GM18868 (cell line): ENCODE measurements at regions not wholly inside any gene's neighbourhood (a gene's known extent, or its start where the extent isn't known, plus 50 kb on each side); places are given as distances from the start of the nearest gene placed in this dataset.

Source experiments
- ATAC-seq: cut with Tn5 transposase; IDR thresholded peaks from one replicate; pipeline ENCODE4 v1.9.1; 2021; ENCODE audit warnings: mild to moderate bottlenecking, moderate library complexity; ENCODE audit not compliant: unreplicated experiment

DNA sequence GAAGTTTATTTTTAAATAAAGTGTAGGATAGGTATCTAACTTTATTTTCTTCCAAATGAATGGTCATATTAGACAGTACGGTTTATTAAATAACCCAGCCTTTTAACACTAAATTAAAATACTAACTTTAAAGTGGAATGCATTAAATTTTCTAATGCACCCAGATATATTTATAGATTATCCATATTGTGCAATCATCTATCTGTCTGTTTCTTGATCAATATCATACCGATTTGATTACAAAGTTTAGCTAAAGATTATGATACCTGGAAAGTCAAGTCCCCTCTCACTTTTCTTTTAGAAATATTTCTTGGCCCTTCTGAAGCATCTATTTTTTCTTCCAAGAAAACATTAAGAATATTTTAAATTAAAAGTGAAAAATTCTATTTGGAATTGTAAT is 124.3 kb upstream of the PDE5A start:
- no peak for ATAC-seq

DNA sequence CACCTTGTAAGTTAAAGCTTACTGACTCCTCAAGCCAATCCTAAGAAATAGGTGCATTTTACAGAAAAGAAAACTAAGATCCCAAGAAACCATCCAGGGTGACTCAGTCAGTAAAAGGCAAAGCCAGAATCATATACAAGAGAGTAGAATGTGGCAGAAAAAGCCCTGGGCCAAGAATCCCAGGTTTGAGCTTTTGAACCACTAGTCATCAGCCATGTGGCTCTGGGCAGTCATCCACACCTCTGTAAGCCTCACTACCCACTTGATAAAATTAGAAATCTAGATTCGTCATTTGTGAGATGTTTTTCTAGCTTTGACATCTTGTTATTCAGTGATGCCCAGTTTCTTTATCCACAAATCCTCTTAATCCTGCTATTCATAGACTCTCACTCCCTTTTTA is 122.2 kb upstream of the PDE5A start:
- no peak for ATAC-seq

DNA sequence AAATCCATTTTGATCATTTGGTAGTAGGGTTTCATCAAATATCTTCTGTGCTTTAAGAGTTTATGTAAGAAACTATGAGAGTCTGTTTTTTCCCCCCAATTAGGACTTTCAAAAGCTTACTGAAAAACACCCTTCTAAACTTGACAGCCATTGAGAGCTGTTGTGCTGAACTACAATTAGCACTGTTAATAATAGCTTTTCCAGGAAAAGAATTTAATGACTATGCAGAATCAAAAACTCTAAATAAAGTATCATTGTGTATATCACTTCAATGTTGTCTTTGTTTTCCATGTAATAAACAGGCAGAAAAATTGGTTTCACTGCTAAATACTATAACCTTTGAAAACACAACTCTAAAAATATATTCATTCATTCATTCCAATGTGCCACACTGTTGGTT is 121.4 kb upstream of the PDE5A start:
- no peak for ATAC-seq

DNA sequence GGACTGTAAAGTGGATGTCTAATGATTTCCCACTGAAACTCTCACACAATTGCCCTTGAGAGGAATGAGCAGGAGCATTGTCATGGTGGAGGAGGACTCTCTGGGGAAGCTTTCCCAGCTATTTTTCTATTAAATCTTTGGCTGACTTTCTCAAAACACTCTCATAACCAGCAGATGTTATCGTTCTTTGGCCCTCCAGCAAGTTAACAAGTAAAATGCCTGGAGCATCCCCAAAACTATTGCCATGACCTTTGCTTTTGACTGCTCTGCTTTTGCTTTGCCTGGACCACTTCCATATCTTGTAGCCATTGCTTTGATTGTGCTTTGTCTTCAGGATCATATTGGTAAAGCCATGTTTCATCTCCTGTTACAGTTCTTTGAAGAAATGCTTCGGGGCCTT is 120.2 kb upstream of the PDE5A start:
- ATAC-seq, result no peak

DNA sequence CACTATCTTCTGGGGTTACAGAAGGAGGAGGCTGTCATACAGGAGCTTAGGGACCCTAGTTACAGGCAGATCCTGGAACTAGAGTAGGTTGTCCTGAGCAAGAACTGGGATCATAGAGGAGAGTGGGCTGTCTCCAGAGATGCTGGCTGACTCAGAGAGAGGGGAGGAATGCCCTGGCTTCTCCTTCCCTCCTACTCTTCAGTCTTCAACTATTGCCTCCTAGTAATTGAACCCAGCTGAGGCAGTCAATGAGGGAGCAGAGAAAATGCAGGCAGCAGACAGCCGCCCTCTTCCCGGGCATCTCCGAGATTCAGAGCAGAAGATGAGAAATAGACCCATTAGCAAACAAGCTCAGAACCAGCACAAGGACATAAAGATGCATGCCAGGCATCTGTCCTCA is 118.3 kb upstream of the PDE5A start:
- ATAC-seq, result no peak

DNA sequence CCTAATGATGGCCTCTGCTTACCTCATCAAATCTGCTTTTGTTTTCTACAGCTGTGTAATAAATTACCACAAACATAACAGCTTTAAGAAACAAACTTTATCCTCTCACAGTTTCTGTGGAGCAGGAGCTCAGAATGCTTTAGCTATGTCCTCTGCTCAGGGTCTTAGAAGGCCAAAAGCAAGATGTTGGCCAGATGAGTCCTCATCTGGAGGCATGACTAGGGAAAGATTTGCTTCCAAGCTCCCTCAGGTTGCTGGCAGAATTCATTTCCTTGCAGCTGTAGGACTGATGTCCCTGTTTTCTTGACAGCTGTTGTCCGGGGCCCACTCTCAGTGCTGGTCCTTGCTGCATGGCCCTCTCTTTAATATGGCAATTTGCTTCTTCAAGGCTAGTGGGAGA is 116.7 kb upstream of the PDE5A start:
- no peak for ATAC-seq

DNA sequence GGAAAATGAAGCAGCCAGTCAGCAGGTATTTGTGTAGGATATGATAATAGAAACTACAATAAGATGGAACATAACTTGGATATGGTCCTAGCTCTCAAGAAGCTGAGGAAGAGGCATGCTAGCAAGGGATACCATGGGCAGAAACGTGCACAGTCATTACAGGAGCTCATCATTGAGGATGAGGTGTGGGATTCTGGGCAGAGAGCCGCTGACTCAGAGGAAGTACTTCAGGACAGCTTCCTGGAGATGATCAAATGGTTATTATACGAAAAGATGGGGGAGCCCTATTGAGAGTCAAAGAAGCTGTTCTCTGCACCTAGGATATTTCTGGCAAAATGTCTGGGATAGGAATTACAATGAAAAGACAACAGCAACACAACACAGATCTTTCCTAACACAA is 116.0 kb upstream of the PDE5A start:
- ATAC-seq, result no peak

DNA sequence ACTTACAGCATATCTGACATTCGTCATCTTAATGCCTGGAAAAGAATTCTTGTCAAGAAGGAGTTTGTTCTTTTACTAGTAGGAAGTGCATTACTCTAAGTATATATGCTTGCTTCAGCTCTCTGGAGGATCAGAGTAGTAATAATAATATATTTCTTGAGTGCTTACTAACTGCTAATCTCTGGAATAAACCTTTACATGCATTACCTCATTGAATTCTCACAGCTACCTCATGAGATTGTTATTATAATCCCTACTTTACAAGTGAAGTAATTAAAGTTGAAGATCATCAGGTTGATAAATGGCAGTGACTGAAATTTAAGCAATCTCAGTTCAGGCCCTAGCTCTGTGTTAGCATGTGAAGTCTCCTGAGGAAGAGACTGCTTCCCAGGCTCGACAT is 115.0 kb upstream of the PDE5A start:
- ATAC-seq, result no peak

DNA sequence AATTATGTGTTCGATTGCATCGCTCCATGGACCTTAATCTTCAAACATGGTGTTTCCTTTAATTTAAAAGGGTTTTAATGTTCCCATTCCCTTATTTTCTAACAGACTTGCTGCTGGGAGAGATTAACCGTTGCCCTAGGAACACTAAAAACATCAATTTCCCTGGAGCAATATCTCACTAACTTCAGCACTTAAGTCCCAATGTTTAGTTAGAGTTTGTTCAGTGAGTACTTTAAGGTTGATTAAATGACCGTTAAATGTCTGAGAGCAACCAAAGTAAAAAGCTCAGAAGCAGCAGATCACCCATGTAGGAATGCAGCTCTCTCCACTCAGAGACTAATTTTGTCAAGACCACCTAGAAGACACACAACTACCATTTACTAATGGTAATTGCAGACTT is 111.2 kb upstream of the PDE5A start:
- no peak for ATAC-seq

DNA sequence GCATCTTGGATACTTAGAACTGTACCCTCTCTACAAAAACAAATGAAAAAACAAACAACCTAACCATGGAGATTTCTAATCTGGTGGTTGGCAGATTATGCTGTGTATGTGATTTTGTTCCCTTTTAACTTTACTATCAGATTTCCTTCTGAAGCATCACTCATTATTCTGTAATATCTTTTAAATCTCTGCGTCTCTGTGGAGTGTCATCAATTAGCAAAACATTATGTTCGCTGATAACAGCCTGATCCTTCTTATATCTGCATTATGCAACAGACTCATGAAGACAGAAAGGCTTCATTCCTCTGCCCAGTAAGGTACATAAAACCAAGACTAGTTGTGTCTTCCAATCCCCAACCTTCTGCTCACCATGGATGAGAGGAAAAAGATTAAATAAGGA is 110.3 kb upstream of the PDE5A start:
- ATAC-seq, result no peak

DNA sequence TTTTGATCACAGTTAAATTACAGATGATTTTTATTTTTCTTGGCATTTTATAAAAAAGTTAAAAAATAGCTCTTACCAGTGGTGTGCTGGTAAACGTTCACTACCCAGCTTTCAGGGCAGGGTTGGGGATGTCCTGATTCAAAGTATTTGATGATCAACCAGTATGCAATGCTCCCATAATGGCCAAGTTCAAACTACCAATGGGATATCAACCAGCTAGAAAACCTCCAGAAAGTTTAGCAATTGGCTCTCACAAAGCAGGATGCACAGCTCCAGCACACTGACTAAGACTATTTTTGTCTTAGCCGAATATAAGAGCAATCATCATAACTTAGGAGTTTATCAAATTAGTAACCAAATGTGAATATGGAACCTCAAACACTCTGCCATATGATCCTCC is 108.0 kb upstream of the PDE5A start:
- ATAC-seq, result no peak

DNA sequence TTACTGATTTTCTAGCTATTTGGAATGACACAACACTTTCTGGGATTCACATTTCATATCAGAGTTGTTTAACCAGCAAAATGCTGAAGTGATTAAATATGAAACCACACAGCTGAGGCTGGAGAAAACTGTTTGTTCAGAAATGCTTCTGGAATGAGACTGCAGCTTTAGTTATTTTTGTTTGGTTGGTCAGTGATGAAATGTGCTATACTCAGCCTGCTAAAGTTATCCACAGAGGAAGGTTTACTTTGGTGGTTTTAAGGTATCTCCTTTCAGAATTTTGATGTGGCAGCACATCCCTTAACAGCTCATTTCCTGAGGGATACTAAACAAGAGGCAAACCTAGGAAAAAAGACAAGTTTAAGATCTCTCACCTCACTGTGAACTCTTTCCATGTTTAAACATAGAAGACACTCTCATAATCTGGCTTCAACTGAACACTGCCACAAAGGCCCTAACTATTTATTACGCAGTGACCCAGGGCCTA is 106.6 kb upstream of the PDE5A start:
- ATAC-seq, result no peak

DNA sequence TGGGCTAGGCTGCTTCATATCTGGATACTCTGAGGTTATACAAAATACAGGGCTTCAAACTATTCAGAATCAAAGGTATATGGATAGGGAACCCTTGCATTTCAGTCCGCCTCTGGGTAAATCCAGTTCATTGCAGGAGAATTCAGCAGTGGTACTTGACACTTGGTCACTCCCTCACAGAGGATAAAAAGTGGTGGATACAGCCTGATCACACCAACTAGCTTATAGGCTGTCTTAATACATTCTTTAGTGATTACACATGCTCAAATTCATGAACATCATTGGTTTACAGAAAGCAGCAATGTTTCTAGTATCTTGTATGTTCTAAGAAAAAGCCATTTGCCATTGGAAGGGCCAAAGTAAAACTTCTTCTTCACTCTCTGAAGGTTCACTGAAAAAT is 104.8 kb upstream of the PDE5A start:
- no peak for ATAC-seq

DNA sequence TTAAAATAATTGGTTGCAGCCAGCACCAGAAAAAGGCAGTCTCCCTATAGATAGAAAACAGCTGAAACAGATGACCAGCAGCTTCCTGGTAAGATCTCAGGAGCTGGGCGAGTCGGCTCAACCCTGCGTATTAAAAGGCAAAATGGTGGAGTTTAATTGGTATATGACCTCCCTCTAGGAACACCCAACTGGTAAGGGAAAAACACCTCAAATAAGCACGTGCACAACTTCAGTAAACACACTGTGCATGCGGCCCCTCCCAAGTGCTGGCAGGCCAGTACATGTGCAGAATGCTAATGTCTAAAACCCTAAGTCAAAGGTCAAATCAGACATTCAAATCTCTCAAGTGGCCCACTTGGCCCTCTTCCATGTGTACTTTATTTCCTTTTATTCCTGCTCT is 103.2 kb upstream of the PDE5A start:
- no peak for ATAC-seq

DNA sequence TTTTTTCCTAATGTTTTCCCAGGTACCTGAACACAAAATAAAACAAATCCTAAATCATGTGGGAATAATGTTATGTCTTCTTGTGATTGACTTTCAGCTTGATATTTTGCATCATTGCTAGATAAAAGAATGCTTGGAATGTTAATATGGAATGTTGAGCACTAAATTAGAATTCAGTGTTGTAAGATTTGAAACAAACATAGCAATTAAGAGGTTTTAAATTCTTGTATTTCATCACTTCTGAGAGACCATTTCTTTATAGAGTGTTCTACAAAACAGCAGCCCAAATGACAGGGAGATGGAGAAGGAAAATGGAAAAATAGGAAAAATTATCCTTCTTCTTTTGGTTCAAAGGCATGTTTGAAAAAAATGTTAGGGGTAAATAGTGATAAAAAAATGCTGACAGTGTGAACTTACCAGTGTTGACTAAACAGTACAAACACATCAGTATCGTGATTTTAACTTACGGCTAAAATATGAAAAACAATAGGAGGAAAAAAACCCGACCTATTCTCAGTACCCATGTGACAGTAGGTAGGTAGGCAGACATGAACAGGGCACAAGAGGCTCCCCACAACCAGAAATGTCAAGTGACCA is 102.6 kb upstream of the PDE5A start:
- no peak for ATAC-seq

DNA sequence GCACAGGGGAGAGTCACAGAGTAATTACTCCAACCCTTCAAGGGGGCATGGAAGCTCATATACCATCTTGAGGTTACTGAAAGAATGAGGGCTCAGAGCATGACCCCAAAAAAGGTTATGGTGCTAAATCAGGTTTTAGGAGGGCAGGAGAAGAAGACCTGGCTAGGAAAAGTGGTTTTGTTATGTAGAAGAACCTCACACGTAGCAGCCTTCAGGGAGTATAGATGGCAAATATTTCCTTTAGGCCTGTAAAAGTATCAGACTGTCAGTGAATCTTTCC is 102.0 kb upstream of the PDE5A start:
- ATAC-seq, result no peak

DNA sequence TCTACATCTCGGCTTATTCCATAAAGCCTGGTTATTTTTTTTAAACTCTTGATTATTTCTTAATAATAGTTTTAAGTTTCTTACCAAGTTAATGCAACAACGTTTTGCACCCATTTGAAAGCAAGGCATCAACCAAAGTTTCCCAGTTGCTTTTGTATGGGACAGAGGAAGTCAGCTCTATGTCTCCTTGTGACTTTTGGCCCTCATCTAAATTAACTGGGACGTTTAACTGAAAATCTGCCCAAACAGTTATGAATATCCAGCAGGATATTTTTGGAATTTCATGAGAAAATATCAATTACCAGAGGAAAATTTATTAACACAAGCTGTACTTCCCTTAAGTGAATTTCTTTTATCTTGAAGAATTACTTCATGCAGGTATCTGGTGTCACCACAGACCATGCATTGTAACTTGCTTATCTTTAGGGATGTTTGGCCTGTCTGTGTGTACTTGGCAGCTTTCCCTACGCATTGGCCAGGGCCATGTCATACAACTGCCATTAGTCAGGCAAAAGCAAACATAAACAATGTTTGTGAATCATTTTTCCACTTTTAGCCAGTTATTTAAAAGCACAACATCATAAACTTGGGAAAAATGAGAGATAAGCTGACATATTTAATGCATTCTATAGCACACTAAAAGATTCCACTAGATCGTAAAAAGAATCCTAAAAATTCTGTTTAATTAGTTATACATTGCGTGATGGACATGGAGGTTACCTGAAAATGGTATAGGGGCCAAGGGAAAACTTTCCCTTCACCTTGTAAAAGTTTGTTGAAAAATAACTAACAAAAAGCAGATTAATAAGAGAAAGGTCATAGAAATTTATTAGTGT is 101.4 kb upstream of the PDE5A start:
- ATAC-seq, result no peak

DNA sequence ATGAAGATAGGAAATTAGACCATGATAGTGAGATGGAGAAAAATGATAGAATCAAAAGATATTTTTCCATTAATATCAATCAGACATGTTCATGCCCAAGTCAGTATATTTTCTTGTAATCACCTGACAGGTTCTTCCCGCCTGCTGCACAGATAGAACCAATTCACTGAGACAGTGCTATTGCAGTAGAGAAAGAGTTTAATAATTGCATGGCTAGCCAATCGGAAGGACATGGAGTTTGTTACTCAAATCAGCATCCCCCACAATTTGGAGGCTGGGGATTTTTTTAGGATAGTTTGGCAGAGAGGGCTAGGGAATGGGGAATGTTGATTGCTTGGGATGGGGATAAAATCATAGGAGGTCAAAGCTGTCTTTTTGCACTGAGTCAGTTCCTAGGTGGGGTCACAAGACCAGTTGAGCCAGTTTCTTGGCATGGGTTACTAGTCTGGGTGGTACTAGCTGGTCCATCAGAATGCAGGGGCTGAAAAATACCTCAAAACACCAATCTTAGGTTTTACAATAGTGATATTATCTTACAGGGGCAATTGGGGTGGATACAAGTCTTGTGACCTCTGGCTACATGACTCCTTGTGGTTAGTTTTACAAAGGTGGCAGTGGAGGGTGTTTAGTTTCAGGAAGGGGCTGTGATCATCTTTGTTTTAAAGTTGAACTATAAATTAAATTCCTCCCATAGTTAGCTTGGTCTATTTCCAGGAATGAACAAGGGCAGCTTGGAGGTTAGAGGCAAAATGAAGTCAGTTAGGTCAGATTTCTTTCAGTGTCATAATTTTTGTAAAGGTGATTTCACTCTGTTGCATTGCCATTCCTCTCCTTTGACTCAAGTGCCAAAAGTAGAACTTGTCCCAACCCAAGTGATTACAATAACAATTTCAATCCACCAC is 100.3 kb upstream of the PDE5A start:
- ATAC-seq, result no peak

DNA sequence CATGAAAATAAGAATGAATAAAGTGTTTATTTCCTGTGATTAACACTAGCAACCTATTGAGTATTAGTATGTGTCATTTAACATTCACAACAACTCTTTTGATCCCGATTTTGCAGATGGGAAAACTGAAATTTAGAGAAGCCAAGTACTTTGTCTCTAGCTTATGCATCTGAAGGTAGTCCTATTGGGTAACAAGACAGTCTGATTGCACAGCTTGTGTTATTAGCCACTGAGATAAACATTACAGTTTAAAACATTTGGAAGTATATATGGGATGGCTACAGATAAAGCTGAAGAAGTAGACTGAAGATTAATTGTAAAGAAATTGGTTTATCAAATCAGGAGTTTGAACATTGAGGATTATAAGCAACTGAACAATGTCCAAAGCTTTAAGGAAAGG is 99.6 kb upstream of the PDE5A start:
- no peak for ATAC-seq

DNA sequence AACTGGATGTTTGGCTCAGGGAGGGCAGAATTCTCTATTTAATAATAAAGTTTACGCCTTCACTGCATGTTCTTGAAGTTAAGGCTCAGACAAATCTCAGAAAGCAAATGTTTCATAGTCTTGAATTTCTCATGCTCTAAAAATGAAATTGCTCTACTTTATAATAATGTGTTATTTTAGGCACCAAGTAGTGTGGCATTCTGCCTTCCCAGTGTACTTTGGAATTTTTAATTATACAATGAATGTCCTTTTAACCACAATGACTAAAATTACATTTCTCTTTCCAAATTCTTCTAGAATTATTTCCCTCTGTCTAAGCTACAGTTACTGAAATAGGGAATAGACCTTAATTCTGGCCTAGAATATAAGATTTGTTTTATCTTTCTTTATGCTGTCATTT is 97.9 kb upstream of the PDE5A start:
- ATAC-seq, result no peak

DNA sequence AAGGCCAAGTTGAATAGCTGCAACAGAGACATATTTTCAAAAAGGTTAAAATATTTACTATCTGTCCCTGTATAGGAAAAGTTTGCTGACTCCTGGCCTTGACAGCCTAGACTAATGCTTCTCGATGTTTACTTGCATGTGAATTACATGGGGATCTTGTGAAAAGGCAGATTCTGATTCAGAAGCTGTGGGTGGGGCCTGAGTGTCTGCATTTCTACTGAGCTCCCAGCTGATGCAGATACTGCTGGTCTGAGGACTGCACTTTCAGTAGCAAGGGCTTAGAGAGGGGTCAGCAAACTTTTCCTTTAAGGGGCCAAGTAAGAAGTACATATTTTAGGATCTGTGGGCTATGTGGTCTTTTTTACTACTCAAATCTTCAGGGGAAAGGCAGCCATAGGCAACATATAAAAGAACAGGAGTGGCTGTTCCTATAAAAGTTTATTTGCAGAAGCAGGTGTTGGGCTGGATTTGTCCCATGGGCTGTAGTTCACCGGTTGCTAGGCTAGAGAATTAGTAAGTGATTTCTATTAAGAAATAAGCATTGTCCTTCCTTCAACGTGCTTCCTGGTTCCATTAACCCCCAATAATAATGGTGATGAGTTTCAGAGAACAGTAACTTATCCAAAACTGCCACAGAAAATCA is 97.2 kb upstream of the PDE5A start:
- no peak for ATAC-seq
